Mucosa of descending colon (tissue), 3 donors: ENCODE measurements at regions not wholly inside any gene's neighbourhood (a gene's known extent, or its start where the extent isn't known, plus 50 kb on each side); places are given as distances from the start of the nearest gene placed in this dataset.
"Not testable (repeated sequence)": the region's sequence is repeated elsewhere in the genome, so short reads cannot be mapped to it uniquely, and the experiment has no call there.

Experiments
- ATAC-seq: fragments of 200-7000 bp; cut with Tn5 transposase; one replicate; pipeline ENCODE4 v1.9.1; 2020; ENCODE audit warnings: mild to moderate bottlenecking, moderate library complexity
- DNase-seq, 3 donors: peaks; one replicate each; pipeline ENCODE4 v3.0.0-alpha.2; 2020
- H3K36me3 ChIP-seq: fragments of 200-600 bp; one replicate; pipeline ENCODE4 v1.8.0; 2021; ENCODE audit warnings: low read depth, mild to moderate bottlenecking
- H3K4me1 ChIP-seq: fragments of 200-600 bp; one replicate; pipeline ENCODE4 v1.8.0; 2021; ENCODE audit warnings: low read depth, mild to moderate bottlenecking
- H3K4me3 ChIP-seq: fragments of 200-600 bp; one replicate; pipeline ENCODE4 v1.8.0; 2021; ENCODE audit warnings: mild to moderate bottlenecking
- H3K9me3 ChIP-seq: fragments of 200-600 bp; one replicate; pipeline ENCODE4 v1.8.0; 2021; ENCODE audit warnings: mild to moderate bottlenecking
- intact Hi-C, 2 donors: fragments of 100-400 bp; cut with DNase I in 1 of 2; cut with micrococcal nuclease in 1 of 2; formaldehyde crosslinking; loops; one replicate each; pipeline versions ENCODE4 v1.11.0 to v1.11.1; 2022; cut with DNase I, micrococcal nuclease
- TF ChIP-seq, protein P1 (sequence below): fragments of 200-600 bp; IDR thresholded peaks from one replicate; pipeline ENCODE4 v1.8.0; 2022; ENCODE audit warnings: antibody characterized with exemption, mild to moderate bottlenecking
- donor health status: DM: no; HTN: no; CAD: no; lungs with moderate emphysema.
- donor health status: DM: no; HTN: no; CAD: no.
- donor health status: DM: no; HTN: yes; CAD: no.

DNA sequence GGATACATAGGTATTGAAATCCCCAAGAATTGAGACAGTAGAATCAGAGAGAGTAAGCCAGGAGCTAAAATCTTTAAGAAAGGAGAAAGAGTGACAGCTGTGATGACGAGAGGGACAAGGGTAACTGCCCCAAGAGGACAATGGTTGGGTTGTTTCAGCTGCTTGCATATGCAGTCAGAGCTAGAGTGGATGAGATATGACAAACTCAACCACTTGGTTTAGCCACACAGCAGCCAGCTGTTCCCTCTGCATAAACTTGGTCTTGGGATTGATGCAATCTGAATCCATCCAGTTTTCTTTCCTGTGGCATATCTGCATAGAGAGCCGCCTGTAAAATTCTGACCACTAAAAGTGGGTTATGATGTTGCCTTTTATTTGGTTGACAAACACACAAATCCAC, 100.7 kb downstream of the ZNF622 start:
- TF ChIP-seq, protein P1, sequence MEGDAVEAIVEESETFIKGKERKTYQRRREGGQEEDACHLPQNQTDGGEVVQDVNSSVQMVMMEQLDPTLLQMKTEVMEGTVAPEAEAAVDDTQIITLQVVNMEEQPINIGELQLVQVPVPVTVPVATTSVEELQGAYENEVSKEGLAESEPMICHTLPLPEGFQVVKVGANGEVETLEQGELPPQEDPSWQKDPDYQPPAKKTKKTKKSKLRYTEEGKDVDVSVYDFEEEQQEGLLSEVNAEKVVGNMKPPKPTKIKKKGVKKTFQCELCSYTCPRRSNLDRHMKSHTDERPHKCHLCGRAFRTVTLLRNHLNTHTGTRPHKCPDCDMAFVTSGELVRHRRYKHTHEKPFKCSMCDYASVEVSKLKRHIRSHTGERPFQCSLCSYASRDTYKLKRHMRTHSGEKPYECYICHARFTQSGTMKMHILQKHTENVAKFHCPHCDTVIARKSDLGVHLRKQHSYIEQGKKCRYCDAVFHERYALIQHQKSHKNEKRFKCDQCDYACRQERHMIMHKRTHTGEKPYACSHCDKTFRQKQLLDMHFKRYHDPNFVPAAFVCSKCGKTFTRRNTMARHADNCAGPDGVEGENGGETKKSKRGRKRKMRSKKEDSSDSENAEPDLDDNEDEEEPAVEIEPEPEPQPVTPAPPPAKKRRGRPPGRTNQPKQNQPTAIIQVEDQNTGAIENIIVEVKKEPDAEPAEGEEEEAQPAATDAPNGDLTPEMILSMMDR = no peak
- H3K9me3 ChIP-seq = no peaks in the 10 kb centered on the region
- intact Hi-C loops = no loop called here
- H3K36me3 ChIP-seq = no peaks in the 10 kb centered on the region
- no peak overlapping the region for H3K4me3 ChIP-seq
- H3K4me1 ChIP-seq = no peaks in the 10 kb centered on the region
- ATAC-seq (no peak), DNase-seq (no peak)

DNA sequence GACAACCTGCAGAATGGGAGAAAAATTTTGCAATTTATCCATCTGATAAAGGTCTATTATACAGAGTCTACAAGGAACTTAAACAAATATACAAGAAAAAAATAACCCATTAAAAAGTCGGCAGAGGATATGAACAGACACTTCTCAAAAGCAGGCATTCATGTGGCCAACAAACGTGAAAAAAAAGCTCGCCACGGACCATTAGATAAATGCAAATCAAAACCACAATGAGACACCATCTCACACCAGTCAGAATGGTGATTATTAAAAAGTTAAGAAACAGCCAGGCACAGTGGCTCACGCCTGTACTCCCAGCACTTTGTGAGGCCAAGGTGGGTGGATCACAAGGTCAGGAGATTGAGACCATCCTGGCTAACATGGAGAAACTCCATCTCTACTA, 112.2 kb downstream of the ZNF622 start:
- DNase-seq, H3K4me1 ChIP-seq, intact Hi-C loops, ATAC-seq, H3K4me3 ChIP-seq, H3K9me3 ChIP-seq, H3K36me3 ChIP-seq: not testable (repeated sequence)

DNA sequence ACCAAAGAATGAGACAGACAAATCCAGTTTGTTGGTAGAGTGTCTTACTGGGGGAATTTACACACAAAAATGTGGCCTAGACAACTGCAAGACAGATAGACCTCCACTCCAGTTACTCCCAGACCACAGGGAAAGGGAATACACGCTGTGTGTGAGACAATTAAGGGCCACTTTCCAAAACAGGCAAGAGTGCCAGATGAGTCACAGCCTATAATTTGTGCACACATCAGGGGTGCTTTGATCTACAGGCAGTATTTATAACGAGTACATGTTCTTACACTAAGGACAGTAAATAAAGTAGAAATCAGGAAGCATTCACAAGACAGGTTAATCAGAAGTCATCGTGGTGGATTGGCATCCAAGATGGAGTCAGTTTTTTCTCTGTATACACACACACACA, 114.8 kb downstream of the ZNF622 start:
- Histone ChIP-seq H3K4me1 (no peaks in the 10 kb centered on the region), H3K4me3 (no peak overlapping the region), H3K36me3 (no peaks in the 10 kb centered on the region), H3K9me3 (no peaks in the 10 kb centered on the region)
- DNase-seq (no peak), ATAC-seq (peak; percentile 66)
- TF ChIP-seq, protein P1 = no peak
- intact Hi-C loops = no loop called here

DNA sequence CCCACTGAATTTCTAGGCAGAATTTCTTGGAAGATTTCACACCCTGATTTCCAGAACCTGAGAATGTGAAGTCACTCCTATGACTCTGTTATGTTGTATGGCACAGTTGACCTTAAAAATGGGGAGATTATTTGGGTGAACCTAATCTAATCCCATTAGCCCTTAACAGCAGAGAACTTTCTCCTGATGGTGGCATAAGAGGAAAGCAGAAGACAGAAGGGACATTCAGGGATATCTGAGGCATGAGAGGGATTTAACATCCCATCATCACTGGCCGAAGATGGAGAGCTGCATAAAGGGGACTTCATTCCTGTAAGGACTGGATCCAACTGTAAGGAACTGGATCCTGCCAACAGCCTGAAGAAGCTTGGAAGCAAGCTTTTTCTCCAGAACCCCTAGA, 119.2 kb downstream of the ZNF622 start:
- ATAC-seq = no peak
- TF ChIP-seq, protein P1 = no peak

DNA sequence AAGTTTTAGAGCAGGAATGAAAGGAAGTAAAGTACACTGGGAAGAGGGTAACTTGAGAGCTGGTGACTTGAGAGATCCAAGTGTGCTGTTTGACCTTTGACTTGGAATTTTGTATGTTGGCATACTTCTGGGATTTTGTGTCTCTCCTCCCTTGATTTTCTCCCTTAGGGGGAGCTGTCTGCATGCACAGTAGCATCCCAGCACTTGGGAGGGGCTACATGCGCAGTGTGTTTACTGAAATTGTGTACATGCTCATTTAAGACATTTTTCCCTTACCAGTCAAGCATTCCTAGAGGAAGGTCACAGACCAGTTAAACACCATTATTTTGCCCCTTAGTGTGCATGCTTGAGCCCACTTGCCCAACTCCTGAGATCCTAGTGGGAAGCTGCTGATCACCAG, 120.1 kb downstream of the ZNF622 start:
- Histone ChIP-seq H3K9me3 (no peaks in the 10 kb centered on the region), H3K4me3 (no peak overlapping the region), H3K36me3 (no peaks in the 10 kb centered on the region), H3K4me1 (no peaks in the 10 kb centered on the region)
- TF ChIP-seq, protein P1 = no peak
- DNase-seq (peak in 1 of 3 donors; percentile 17), ATAC-seq (peak; percentile 15)
- intact Hi-C loops = loop anchor here in 1 of 2 donors (10.0 kb wide), 1 partner anchor 109 kb away; no protein-coding TSS in a partner anchor

More for the DNA sequence above, 119.2 kb downstream of the ZNF622 start:
- Histone ChIP-seq H3K9me3 (no peaks in the 10 kb centered on the region), H3K36me3 (no peaks in the 10 kb centered on the region), H3K4me1 (no peaks in the 10 kb centered on the region), H3K4me3 (no peak overlapping the region)
- no peak for DNase-seq
- intact Hi-C loops = loop anchor here in 1 of 2 donors (10.0 kb wide), 1 partner anchor 108 kb away; no protein-coding TSS in a partner anchor

DNA sequence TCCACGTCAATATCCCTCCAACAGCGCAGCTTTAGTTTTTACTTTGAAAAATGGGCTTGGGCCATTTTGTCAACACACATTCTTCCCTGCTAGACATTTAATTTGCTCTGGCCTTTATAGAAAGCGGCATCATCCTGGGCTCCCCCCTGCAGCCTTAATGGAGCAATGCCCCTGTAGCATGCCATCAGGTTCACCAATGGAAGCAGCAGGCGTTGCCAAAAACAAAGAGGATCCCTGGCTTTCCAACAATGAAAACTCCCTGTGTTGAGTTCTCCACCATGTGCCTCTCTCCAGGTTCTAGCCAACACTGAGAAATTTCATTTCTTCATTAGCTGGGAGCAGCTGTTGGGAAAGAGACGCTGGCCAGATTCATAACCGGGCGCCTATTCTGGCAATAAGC, 139.5 kb downstream of the ZNF622 start:
- H3K4me3 ChIP-seq = no peak overlapping the region
- DNase-seq (no peak), ATAC-seq (no peak)
- intact Hi-C loops = no loop called here
- TF ChIP-seq, protein P1 = no peak
- no peaks in the 10 kb centered on the region for H3K4me1 ChIP-seq
- H3K9me3 ChIP-seq = no peaks in the 10 kb centered on the region
- H3K36me3 ChIP-seq = no peaks in the 10 kb centered on the region
